Right lobe of liver (tissue), 4 donors: ENCODE measurements at regions not wholly inside any gene's neighbourhood (a gene's known extent, or its start where the extent isn't known, plus 50 kb on each side); places are given as distances from the start of the nearest gene placed in this dataset.

ENCODE experiments used
- CTCF ChIP-seq, 4 donors: fragments of 200-600 bp in 3 of 4; fragments of 450-650 bp in 1 of 4; IDR thresholded peaks; one replicate each; pipeline versions ENCODE4 v1.5.1 to v1.8.0; 2016 to 2022; ENCODE audit warnings: antibody characterized with exemption in 4 of 4, mild to moderate bottlenecking in 2 of 4
- POLR2A ChIP-seq: fragments of 450-650 bp; IDR thresholded peaks from one replicate; pipeline ENCODE4 v1.6.1; 2017; ENCODE audit warnings: antibody characterized with exemption, mild to moderate bottlenecking
- donor health status: DM: no; HTN: no; CAD: no.
- donor health status: DM: no; HTN: no; CAD: no.
- donor health status: DM: no; HTN: yes; CAD: no.

- TF ChIP-seq CTCF (IDR thresholded peaks at IDR 0.05) (no peak), POLR2A (no peak)
These were observed 227.6 kb downstream of the SEC61B start for GRCh38 chr9:99449726-99450125.
